Activated B cell treated with CpG ODN at 0.5 μM for 24 hours (primary cell): ENCODE measurements at regions not wholly inside any gene's neighbourhood (a gene's known extent, or its start where the extent isn't known, plus 50 kb on each side); places are given as distances from the start of the nearest gene placed in this dataset.

Experiments used
- ATAC-seq: fragments of 200-7000 bp; cut with Tn5 transposase; one replicate; pipeline ENCODE4 v1.10.0; 2021; ENCODE audit warnings: low read depth, mild to moderate bottlenecking, moderate library complexity
- CTCF ChIA-PET: fragments of 350-600 bp; sonication (Branson Sonifier 250); formaldehyde crosslinking; loops from one replicate; lab custom pipeline; 2021; ENCODE audit warnings: antibody characterized with exemption; lab: Charles Lee
- POLR2A ChIA-PET: fragments of 350-600 bp; sonication (Branson Sonifier 250); formaldehyde crosslinking; loops from one replicate; lab custom pipeline; 2021; ENCODE audit warnings: antibody characterized with exemption; lab: Charles Lee
- DNase-seq: peaks from one replicate; pipeline ENCODE4 v3.0.0; 2022
- H3K27ac Mint-ChIP-seq: one replicate; pipeline ENCODE4 v1.8.0; 2020; ENCODE audit warnings: mixed read lengths
- H3K27me3 Mint-ChIP-seq: one replicate; pipeline ENCODE4 v1.8.0; 2021; ENCODE audit warnings: mixed read lengths
- H3K36me3 Mint-ChIP-seq: one replicate; pipeline ENCODE4 v1.8.0; 2021; ENCODE audit warnings: low read depth, mixed read lengths
- H3K4me1 Mint-ChIP-seq: one replicate; pipeline ENCODE4 v1.8.0; 2021; ENCODE audit warnings: mixed read lengths
- H3K4me3 Mint-ChIP-seq: one replicate; pipeline ENCODE4 v1.8.0; 2020; ENCODE audit warnings: mild to moderate bottlenecking, mixed read lengths
- H3K9me3 Mint-ChIP-seq: one replicate; pipeline ENCODE4 v1.8.0; 2020; ENCODE audit warnings: mixed read lengths
- CTCF ChIP-seq: fragments of 200-600 bp; IDR thresholded peaks from one replicate; pipeline ENCODE4 v1.8.0; 2022; ENCODE audit warnings: antibody characterized with exemption, mild to moderate bottlenecking
- intact Hi-C: fragments of 100-400 bp; cut with micrococcal nuclease; formaldehyde crosslinking; loops from one replicate; pipeline ENCODE4 v1.15.1; 2024

GRCh38 chr1:96565546-96565945, 156.0 kb upstream of the PTBP2 start:
- peaks cover 4% of the 10 kb centered on the region for H3K9me3 Mint-ChIP-seq
- no peaks in the 10 kb centered on the region for H3K4me1 Mint-ChIP-seq
- no peaks in the 10 kb centered on the region for H3K36me3 Mint-ChIP-seq
- no peak for TF ChIP-seq CTCF
- intact Hi-C loops: no loop called here
- ATAC-seq: no peak
- no peak overlapping the region for H3K4me3 Mint-ChIP-seq
- ChIA-PET CTCF (no interaction called here), POLR2A (no interaction called here)
- DNase-seq: no peak
- H3K27me3 Mint-ChIP-seq: no peaks in the 10 kb centered on the region
- no peak overlapping the region for H3K27ac Mint-ChIP-seq

- Mint-ChIP-seq H3K36me3 (no peaks in the 10 kb centered on the region), H3K4me3 (no peak overlapping the region), H3K9me3 (peaks cover 4% of the 10 kb centered on the region), H3K27me3 (no peaks in the 10 kb centered on the region), H3K4me1 (no peaks in the 10 kb centered on the region), H3K27ac (no peak overlapping the region)
- ChIA-PET CTCF (no interaction called here), POLR2A (no interaction called here)
- intact Hi-C loops: no loop called here
- no peak for TF ChIP-seq CTCF
- DNase-seq: no peak
- ATAC-seq: no peak
Measured at GRCh38 chr1:96568639-96569038, 152.9 kb upstream of the PTBP2 start.

- H3K36me3 Mint-ChIP-seq: no peaks in the 10 kb centered on the region
- ChIA-PET CTCF (no interaction called here), POLR2A (no interaction called here)
- no peaks in the 10 kb centered on the region for H3K4me1 Mint-ChIP-seq
- no peak overlapping the region for H3K4me3 Mint-ChIP-seq
- no peaks in the 10 kb centered on the region for H3K9me3 Mint-ChIP-seq
- DNase-seq: no peak
- intact Hi-C loops: no loop called here
- H3K27ac Mint-ChIP-seq: no peak overlapping the region
- H3K27me3 Mint-ChIP-seq: no peaks in the 10 kb centered on the region
- TF ChIP-seq CTCF: no peak
- no peak for ATAC-seq
Measured at GRCh38 chr1:96569288-96569687, 152.3 kb upstream of the PTBP2 start.

DNA sequence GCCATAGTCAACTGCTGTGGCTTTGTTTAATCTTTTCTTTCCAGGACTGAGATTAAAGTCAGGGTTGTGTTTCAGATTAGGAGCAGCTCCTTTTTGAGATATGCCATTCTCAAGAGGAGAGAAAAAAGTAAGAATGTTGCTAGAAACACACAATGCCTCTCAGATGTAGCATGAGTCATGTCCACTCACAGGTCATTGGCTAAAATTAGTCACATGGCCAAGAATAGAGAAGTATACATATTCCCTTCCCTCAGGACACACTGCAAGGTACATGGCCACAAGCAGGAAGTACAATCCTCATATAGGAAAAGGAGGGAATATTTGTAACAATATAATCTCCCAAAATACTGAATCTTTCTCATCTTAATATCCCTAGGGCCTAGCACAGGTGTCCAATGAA, 141.9 kb upstream of the PTBP2 start:
- Mint-ChIP-seq H3K36me3 (no peaks in the 10 kb centered on the region), H3K4me3 (no peak overlapping the region), H3K27ac (no peak overlapping the region), H3K27me3 (no peaks in the 10 kb centered on the region), H3K4me1 (no peaks in the 10 kb centered on the region), H3K9me3 (peaks cover 2% of the 10 kb centered on the region)
- DNase-seq (no peak), ATAC-seq (no peak)
- no peak for TF ChIP-seq CTCF
- ChIA-PET POLR2A (no interaction called here), CTCF (no interaction called here)
- intact Hi-C loops: no loop called here

DNA sequence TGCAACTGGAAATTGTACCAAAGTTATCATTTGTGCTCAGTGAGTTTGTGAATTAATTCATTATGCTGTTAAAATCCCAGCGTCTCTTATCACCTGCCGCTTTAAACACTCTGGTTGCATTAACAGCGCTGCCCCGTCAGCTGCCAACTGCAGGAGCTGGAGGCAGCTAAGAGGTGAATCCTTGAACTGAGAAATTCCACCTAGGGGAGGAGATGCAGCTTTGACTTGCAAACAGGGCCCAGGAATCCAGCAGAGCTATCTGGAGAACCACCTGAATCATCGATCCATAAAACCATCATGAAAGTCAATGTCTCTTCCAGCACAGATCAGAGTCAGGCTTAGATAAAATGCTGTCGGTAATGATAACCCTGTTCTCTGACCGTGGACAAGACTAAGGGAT, 140.7 kb upstream of the PTBP2 start:
- H3K27me3 Mint-ChIP-seq: no peaks in the 10 kb centered on the region
- no peak for TF ChIP-seq CTCF
- H3K4me1 Mint-ChIP-seq: no peaks in the 10 kb centered on the region
- peaks cover 2% of the 10 kb centered on the region for H3K9me3 Mint-ChIP-seq
- ChIA-PET POLR2A (no interaction called here), CTCF (no interaction called here)
- H3K36me3 Mint-ChIP-seq: no peaks in the 10 kb centered on the region
- no peak overlapping the region for H3K4me3 Mint-ChIP-seq
- ATAC-seq (no peak), DNase-seq (no peak)
- intact Hi-C loops: no loop called here
- H3K27ac Mint-ChIP-seq: no peak overlapping the region
